Endothelial cell of umbilical vein (primary cell): ENCODE measurements at regions not wholly inside any gene's neighbourhood (a gene's known extent, or its start where the extent isn't known, plus 50 kb on each side); places are given as distances from the start of the nearest gene placed in this dataset.

Source experiments
- CTCF ChIP-seq, 2 donors: IDR thresholded peaks; 1 replicate in 1 of 2; 2 replicates in 1 of 2; pipeline ENCODE4 v1.5.1; 2011; ENCODE audit warnings: low read length in 2 of 2, mild to moderate bottlenecking in 2 of 2, moderate library complexity in 2 of 2, control low read depth in 1 of 2, inconsistent platforms in 1 of 2, low read depth in 1 of 2; ENCODE audit not compliant: insufficient read depth in 1 of 2; ENCODE audit errors: extremely low read depth in 1 of 2
- EZH2 ChIP-seq: IDR thresholded peaks from 2 replicates; pipeline ENCODE4 v1.6.1; 2012; ENCODE audit warnings: borderline replicate concordance, low read depth, mild to moderate bottlenecking, moderate library complexity, low read length, inconsistent platforms; ENCODE audit not compliant: severe bottlenecking
- FOS ChIP-seq: IDR thresholded peaks from 2 replicates; pipeline ENCODE4 v1.6.1; 2011; ENCODE audit warnings: mild to moderate bottlenecking, low read length, moderate library complexity, borderline replicate concordance; ENCODE audit not compliant: insufficient read depth
- GATA2 ChIP-seq: IDR thresholded peaks from 2 replicates; pipeline ENCODE4 v1.7.0; 2011; ENCODE audit warnings: low read depth, mild to moderate bottlenecking, moderate library complexity, mixed read lengths, low read length; ENCODE audit not compliant: insufficient read length, insufficient read depth
- JUN ChIP-seq: IDR thresholded peaks from 2 replicates; pipeline ENCODE4 v1.6.1; 2011; ENCODE audit warnings: borderline replicate concordance, low read depth; ENCODE audit not compliant: insufficient read length, insufficient read depth
- MAX ChIP-seq: IDR thresholded peaks from 2 replicates; pipeline ENCODE4 v1.6.1; 2011; ENCODE audit not compliant: insufficient read depth, insufficient read length
- MYC ChIP-seq: IDR thresholded peaks from one replicate; pipeline ENCODE4 v1.6.1; 2011; ENCODE audit warnings: mild to moderate bottlenecking, low read depth, low read length
- POLR2A ChIP-seq: IDR thresholded peaks from 2 replicates; pipeline ENCODE4 v1.6.1; 2012; ENCODE audit warnings: low read depth, mild to moderate bottlenecking, control low read depth, low read length
- POLR2AphosphoS5 ChIP-seq: IDR thresholded peaks from 2 replicates; pipeline ENCODE4 v1.6.1; 2012; ENCODE audit warnings: low read depth, mild to moderate bottlenecking, control low read depth, low read length, moderate library complexity; ENCODE audit not compliant: insufficient read depth

GRCh38 chr6:28638787-28639430 is 113.2 kb downstream of the GPX5 start:
- TF ChIP-seq CTCF (IDR thresholded peaks at IDR 0.05; ENCODE audit: extremely low read depth in 1 of 2, insufficient read depth in 1 of 2, low read depth in 1 of 2, low read length in 2 of 2) (no peak), POLR2A (no peak), GATA2 (no peak), FOS (no peak), POLR2AphosphoS5 (no peak), EZH2 (no peak), MYC (no peak), MAX (no peak), JUN (no peak)
